HCT116 (cell line): ENCODE measurements at regions not wholly inside any gene's neighbourhood (a gene's known extent, or its start where the extent isn't known, plus 50 kb on each side); places are given as distances from the start of the nearest gene placed in this dataset.
A peak's percentile ranks its signal among the peaks of the same experiment; 100 is the strongest.

Experiments
- ATAC-seq: fragments of 200-7000 bp; cut with Tn5 transposase; 2 replicates; pipeline ENCODE4 v1.9.1; 2020; ENCODE audit warnings: mild to moderate bottlenecking, moderate library complexity
- BruUV-seq: library from RNA; stranded (reverse); fragments of 400-500 nt; replicated peaks from 2 replicates; lab custom pipeline; 2021; lab: Mats Ljungman, UMichigan
- CTCF ChIA-PET: fragments of 300-600 bp; sonication (Branson Sonifier 250); formaldehyde crosslinking; loops from one replicate; lab custom pipeline; 2021; ENCODE audit warnings: antibody characterized with exemption; lab: Charles Lee
- POLR2A ChIA-PET: fragments of 300-600, 350-600 bp; sonication (Branson Sonifier 250); formaldehyde crosslinking; loops from one replicate; lab custom pipeline; 2021; ENCODE audit warnings: antibody characterized with exemption; lab: Charles Lee
- RAD21 ChIA-PET, 2 experiments: fragments of 300-600 bp; sonication (Branson Sonifier 250); formaldehyde crosslinking; loops; one replicate each; lab custom pipeline; 2023; ENCODE audit warnings: low total read pairs in 2 of 2; ENCODE audit not compliant: uncharacterized antibody in 2 of 2, unreplicated experiment in 2 of 2, low non-redundant PET in 1 of 2; lab: Charles Lee
- DNase-seq: peaks from one replicate; pipeline ENCODE4 v3.0.0-alpha.2; 2010; ENCODE audit warnings: low read depth, low spot score
- H2AFZ ChIP-seq: fragments of 200-600 bp; shearing (Covaris generic), sonication (generic); 2 replicates; pipeline ENCODE4 v1.6.1; 2017; ENCODE audit warnings: low read depth, mixed run types, mixed read lengths, antibody characterized with exemption, low read length; ENCODE audit not compliant: poor library complexity, severe bottlenecking
- H3K27ac ChIP-seq: 2 replicates; pipeline ENCODE4 v1.5.1; 2012; ENCODE audit warnings: low read depth, low read length
- H3K27me3 ChIP-seq: fragments of 200-600 bp; sonication (generic); 2 replicates; pipeline ENCODE4 v1.6.1; 2016; ENCODE audit warnings: mixed run types, low read length, mixed read lengths; ENCODE audit not compliant: insufficient read depth
- H3K36me3 ChIP-seq, 2 experiments: fragments of 200-500 bp in 1 of 2; fragments of 200-600 bp in 1 of 2; sonication (Bioruptor generic) in 1 of 2; sonication (generic) in 1 of 2; 2 replicates each; pipeline versions ENCODE4 v1.5.1 to v1.6.1; 2014 to 2016; ENCODE audit warnings: low read length in 2 of 2, inconsistent platforms in 1 of 2, mixed read lengths in 1 of 2, mixed run types in 1 of 2; ENCODE audit not compliant: insufficient read depth in 2 of 2, control insufficient read depth in 1 of 2
- H3K4me1 ChIP-seq, 2 experiments: fragments of 200-600 bp in 1 of 2; sonication (generic) in 1 of 2; 2 replicates each; pipeline versions ENCODE4 v1.5.1 to v1.6.1; 2012 to 2017; ENCODE audit warnings: low read length in 2 of 2, inconsistent platforms in 1 of 2, mild to moderate bottlenecking in 1 of 2, mixed read lengths in 1 of 2, mixed run types in 1 of 2, moderate library complexity in 1 of 2; ENCODE audit not compliant: insufficient read depth in 2 of 2, control insufficient read depth in 1 of 2
- H3K4me2 ChIP-seq: fragments of 200-600 bp; sonication (generic); 2 replicates; pipeline ENCODE4 v1.6.1; 2017; ENCODE audit warnings: mixed run types, low read length, mixed read lengths
- H3K4me3 ChIP-seq, 2 experiments: fragments of 200-600 bp in 1 of 2; sonication (generic) in 1 of 2; replicated peaks in 1 of 2; 2 replicates each; pipeline ENCODE4 v1.5.1; 2011 to 2016; ENCODE audit warnings: low read length in 2 of 2, control low read depth in 1 of 2, low read depth in 1 of 2, mild to moderate bottlenecking in 1 of 2, mixed read lengths in 1 of 2, mixed run types in 1 of 2
- H3K79me2 ChIP-seq: fragments of 200-600 bp; sonication (generic); 2 replicates; pipeline ENCODE4 v1.6.1; 2017; ENCODE audit warnings: mild to moderate bottlenecking, mixed run types, low read length, moderate library complexity, mixed read lengths; ENCODE audit not compliant: insufficient read depth
- H3K9ac ChIP-seq: fragments of 200-600 bp; sonication (generic); 2 replicates; pipeline ENCODE4 v1.6.1; 2016; ENCODE audit warnings: low read length, mixed read lengths
- H3K9me2 ChIP-seq: fragments of 200-600 bp; sonication (generic), shearing (Covaris generic); 2 replicates; pipeline ENCODE4 v1.6.1; 2017; ENCODE audit warnings: mixed run types, mild to moderate bottlenecking, moderate library complexity; ENCODE audit not compliant: insufficient read depth
- H3K9me3 ChIP-seq, 2 experiments: fragments of 200-500 bp in 1 of 2; fragments of 200-600 bp in 1 of 2; sonication (Bioruptor generic) in 1 of 2; sonication (generic) in 1 of 2; 2 replicates each; pipeline ENCODE4 v1.6.1; 2014 to 2017; ENCODE audit warnings: low read length in 2 of 2, mixed read lengths in 2 of 2, inconsistent platforms in 1 of 2, low read depth in 1 of 2, mild to moderate bottlenecking in 1 of 2, mixed run types in 1 of 2, moderate library complexity in 1 of 2; ENCODE audit not compliant: control insufficient read depth in 1 of 2, insufficient read depth in 1 of 2
- H4K20me1 ChIP-seq: fragments of 200-600 bp; sonication (generic), shearing (Covaris generic); 2 replicates; pipeline ENCODE4 v1.6.1; 2017; ENCODE audit warnings: mixed run types, mild to moderate bottlenecking, moderate library complexity; ENCODE audit not compliant: insufficient read depth
- CBX3 ChIP-seq: IDR thresholded peaks from 2 replicates; pipeline ENCODE4 v1.6.1; 2012; ENCODE audit warnings: low read depth
- EGR1 ChIP-seq: IDR thresholded peaks from 2 replicates; pipeline ENCODE4 v1.6.1; 2012; ENCODE audit warnings: low read depth
- EZH2 ChIP-seq: fragments of 200-600 bp; sonication (generic); IDR thresholded peaks from 2 replicates; pipeline ENCODE4 v1.6.1; 2017; ENCODE audit warnings: antibody characterized with exemption, mixed run types
- EZH2phosphoT487 ChIP-seq: fragments of 200-600 bp; IDR thresholded peaks from 2 replicates; pipeline ENCODE4 v1.6.1; 2018; ENCODE audit warnings: antibody characterized with exemption, borderline replicate concordance
- FOSL1 ChIP-seq: IDR thresholded peaks from 2 replicates; pipeline ENCODE4 v1.6.1; 2012; ENCODE audit warnings: low read depth
- JUND ChIP-seq: IDR thresholded peaks from 2 replicates; pipeline ENCODE4 v1.6.1; 2012
- POLR2A ChIP-seq: IDR thresholded peaks from 2 replicates; pipeline ENCODE4 v1.7.0; 2011; ENCODE audit warnings: borderline replicate concordance; ENCODE audit not compliant: insufficient read depth, insufficient read length; ENCODE audit errors: extremely low read depth
- POLR2AphosphoS5 ChIP-seq: IDR thresholded peaks from 2 replicates; pipeline ENCODE4 v1.6.1; 2011; ENCODE audit warnings: mild to moderate bottlenecking, low read depth, low read length, moderate library complexity
- RAD21 ChIP-seq: IDR thresholded peaks from 2 replicates; pipeline ENCODE4 v1.6.1; 2012; ENCODE audit warnings: low read depth, mild to moderate bottlenecking
- SIN3A ChIP-seq: IDR thresholded peaks from 2 replicates; pipeline ENCODE4 v1.6.1; 2012; ENCODE audit warnings: low read depth
- SP1 ChIP-seq: IDR thresholded peaks from 2 replicates; pipeline ENCODE4 v1.6.1; 2012; ENCODE audit warnings: low read depth
- SRF ChIP-seq: IDR thresholded peaks from 2 replicates; pipeline ENCODE4 v1.6.1; 2012; ENCODE audit warnings: low read depth
- TCF7L2 ChIP-seq: IDR thresholded peaks from 2 replicates; pipeline ENCODE4 v1.7.0; 2011; ENCODE audit warnings: borderline replicate concordance, inconsistent platforms; ENCODE audit not compliant: insufficient read depth, insufficient read length; ENCODE audit errors: extremely low read depth
- YY1 ChIP-seq: IDR thresholded peaks from 2 replicates; pipeline ENCODE4 v1.6.1; 2011; ENCODE audit warnings: low read length, low read depth, moderate library complexity, mild to moderate bottlenecking; ENCODE audit not compliant: insufficient replicate concordance; ENCODE audit errors: extremely low read depth
- ZFX ChIP-seq: fragments of 450-650 bp; IDR thresholded peaks from 2 replicates; pipeline ENCODE4 v1.6.1; 2017
- ZNF274 ChIP-seq: fragments of 200-500 bp; sonication (Bioruptor generic); IDR thresholded peaks from 2 replicates; pipeline ENCODE4 v1.6.1; 2014; ENCODE audit warnings: mild to moderate bottlenecking, low read depth, low read length, inconsistent platforms
- intact Hi-C: fragments of 100-400 bp; cut with micrococcal nuclease; formaldehyde crosslinking; loops from 2 replicates; pipeline ENCODE4 v1.10.0; 2022
- TF ChIP-seq, protein P1 (sequence below): IDR thresholded peaks from 2 replicates; pipeline ENCODE4 v1.6.1; 2012
- TF ChIP-seq, protein P2 (sequence below): IDR thresholded peaks from 2 replicates; pipeline ENCODE4 v1.6.1; 2012
- TF ChIP-seq, protein P3 (sequence below), 3 experiments: fragments of 200-600 bp in 1 of 3; sonication (generic) in 1 of 3; IDR thresholded peaks in 2 of 3; conservative IDR thresholded peaks in 1 of 3; 2 replicates each; pipeline ENCODE4 v1.5.1; 2012 to 2017; ENCODE audit warnings: low read depth in 2 of 3, low read length in 2 of 3, antibody characterized with exemption in 1 of 3, borderline replicate concordance in 1 of 3, control low read depth in 1 of 3, mild to moderate bottlenecking in 1 of 3, mixed read lengths in 1 of 3, mixed run types in 1 of 3, moderate library complexity in 1 of 3; ENCODE audit not compliant: insufficient read depth in 1 of 3

DNA sequence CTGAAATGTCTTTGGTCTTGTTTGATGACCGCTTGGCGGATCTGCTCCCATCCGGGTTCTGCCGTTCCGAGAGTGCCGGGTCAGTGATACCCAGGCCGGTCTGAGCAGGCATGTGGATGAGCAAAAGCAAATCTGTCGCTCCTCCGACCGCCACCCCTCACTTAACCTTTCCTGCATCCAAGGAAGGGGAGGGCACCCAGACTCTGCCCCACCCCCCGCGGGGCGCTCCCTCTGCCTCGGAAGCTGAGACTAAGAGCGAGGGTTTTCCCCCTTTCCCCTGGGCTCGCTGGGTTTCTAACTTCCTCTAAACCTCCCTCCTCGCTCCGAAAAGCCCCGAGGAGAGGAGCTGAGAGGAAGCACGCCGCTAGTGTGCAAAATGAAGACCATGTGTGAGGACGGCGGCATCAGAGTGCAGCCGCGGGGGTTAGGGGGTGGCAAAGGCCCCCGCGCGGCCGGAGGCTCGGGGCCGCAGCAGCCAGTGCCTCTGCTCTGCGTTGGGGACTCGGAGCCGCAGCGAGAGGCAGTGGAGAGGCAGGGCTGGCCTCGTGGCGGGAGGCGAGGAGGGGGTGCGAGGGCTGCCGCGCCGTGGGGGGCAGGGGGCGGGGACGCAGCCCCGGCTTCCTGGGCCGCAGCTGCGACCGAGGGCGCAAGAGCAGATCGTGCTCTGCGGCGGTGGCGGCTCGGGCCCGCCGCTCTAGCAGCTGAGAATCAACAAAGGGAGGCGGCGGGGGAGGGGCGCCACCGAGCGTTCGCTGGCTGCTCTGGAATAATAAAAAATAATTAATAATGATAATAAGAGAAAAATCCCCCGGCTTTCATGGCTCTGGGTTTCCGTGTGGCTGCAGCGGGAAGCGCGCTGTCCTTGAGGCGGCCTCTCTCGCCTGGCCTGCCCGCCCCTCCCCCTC is 55.8 kb upstream of the BCOR start:
- no peak for DNase-seq
- ChIA-PET RAD21 (no interaction called here), CTCF (no interaction called here), POLR2A (interaction anchor here (1.4 kb wide), 1 partner anchor 56 kb away, joined by 4 read pairs; the partner anchor contains the start of gene BCOR)
- H2AFZ ChIP-seq: no peak overlapping the region
- H3K36me3 ChIP-seq: no peaks in the 10 kb centered on the region
- intact Hi-C loops: no loop called here
- peak overlapping the region; percentile 46 to 62 for H3K4me3 ChIP-seq
- no peak for TF ChIP-seq FOSL1
- TF ChIP-seq ZFX: no peak
- TF ChIP-seq JUND: no peak
- TF ChIP-seq RAD21: no peak
- no peak for TF ChIP-seq SP1
- TF ChIP-seq POLR2A: no peak
- no peak for TF ChIP-seq YY1
- TF ChIP-seq, protein P1, sequence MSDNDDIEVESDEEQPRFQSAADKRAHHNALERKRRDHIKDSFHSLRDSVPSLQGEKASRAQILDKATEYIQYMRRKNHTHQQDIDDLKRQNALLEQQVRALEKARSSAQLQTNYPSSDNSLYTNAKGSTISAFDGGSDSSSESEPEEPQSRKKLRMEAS: no peak
- TF ChIP-seq CBX3: no peak
- TF ChIP-seq, protein P2, sequence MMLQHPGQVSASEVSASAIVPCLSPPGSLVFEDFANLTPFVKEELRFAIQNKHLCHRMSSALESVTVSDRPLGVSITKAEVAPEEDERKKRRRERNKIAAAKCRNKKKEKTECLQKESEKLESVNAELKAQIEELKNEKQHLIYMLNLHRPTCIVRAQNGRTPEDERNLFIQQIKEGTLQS: no peak
- TF ChIP-seq ZNF274: no peak
- TF ChIP-seq, protein P3, sequence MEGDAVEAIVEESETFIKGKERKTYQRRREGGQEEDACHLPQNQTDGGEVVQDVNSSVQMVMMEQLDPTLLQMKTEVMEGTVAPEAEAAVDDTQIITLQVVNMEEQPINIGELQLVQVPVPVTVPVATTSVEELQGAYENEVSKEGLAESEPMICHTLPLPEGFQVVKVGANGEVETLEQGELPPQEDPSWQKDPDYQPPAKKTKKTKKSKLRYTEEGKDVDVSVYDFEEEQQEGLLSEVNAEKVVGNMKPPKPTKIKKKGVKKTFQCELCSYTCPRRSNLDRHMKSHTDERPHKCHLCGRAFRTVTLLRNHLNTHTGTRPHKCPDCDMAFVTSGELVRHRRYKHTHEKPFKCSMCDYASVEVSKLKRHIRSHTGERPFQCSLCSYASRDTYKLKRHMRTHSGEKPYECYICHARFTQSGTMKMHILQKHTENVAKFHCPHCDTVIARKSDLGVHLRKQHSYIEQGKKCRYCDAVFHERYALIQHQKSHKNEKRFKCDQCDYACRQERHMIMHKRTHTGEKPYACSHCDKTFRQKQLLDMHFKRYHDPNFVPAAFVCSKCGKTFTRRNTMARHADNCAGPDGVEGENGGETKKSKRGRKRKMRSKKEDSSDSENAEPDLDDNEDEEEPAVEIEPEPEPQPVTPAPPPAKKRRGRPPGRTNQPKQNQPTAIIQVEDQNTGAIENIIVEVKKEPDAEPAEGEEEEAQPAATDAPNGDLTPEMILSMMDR (IDR thresholded peaks at IDR 0.05 in 2 of 3, conservative IDR thresholded peaks at IDR 0.05 in 1 of 3; ENCODE audit: borderline replicate concordance in 1 of 3, insufficient read depth in 1 of 3, low read depth in 2 of 3, low read length in 2 of 3): no peak
- TF ChIP-seq SRF: no peak
- TF ChIP-seq EZH2: no peak
- no peak; the same call in 1 of the 2 replicates for TF ChIP-seq POLR2AphosphoS5
- TF ChIP-seq TCF7L2: no peak
- no peak for TF ChIP-seq SIN3A
- TF ChIP-seq EGR1: no peak
- no peak for TF ChIP-seq EZH2phosphoT487
- H3K9ac ChIP-seq: peak overlapping the region; percentile 80
- H3K79me2 ChIP-seq: peaks cover 13% of the 10 kb centered on the region
- BruUV-seq: no TSS peak
- H3K9me2 ChIP-seq: no peaks in the 10 kb centered on the region
- H3K4me1 ChIP-seq: peaks cover 32 to 67% of the 10 kb centered on the region in 2 experiments
- H3K27ac ChIP-seq: peak overlapping the region; percentile 93
- no peaks in the 10 kb centered on the region for H3K9me3 ChIP-seq
- H4K20me1 ChIP-seq: no peaks in the 10 kb centered on the region
- H3K4me2 ChIP-seq: peak overlapping the region; percentile 90
- no peaks in the 10 kb centered on the region for H3K27me3 ChIP-seq
- 0 out of 2 replicates have a peak, but pooled peaks have one; percentile 3 for ATAC-seq
